ENCODE measurements at regions not wholly inside any gene's neighbourhood (a gene's known extent, or its start where the extent isn't known, plus 50 kb on each side); places are given as distances from the start of the nearest gene placed in this dataset.

GRCh38 chr6:1495344-1495743 is 106.0 kb downstream of the FOXF2 start:
- Mint-ChIP-seq H3K27ac (no peak overlapping the region), H3K9me3 (no peaks in the 10 kb centered on the region), H3K4me3 (no peak overlapping the region), H3K36me3 (ENCODE audit: low read depth) (no peaks in the 10 kb centered on the region), H3K27me3 (no peaks in the 10 kb centered on the region), H3K4me1 (ENCODE audit: low read depth) (no peaks in the 10 kb centered on the region)
- intact Hi-C loops (cut with micrococcal nuclease) = no loop called here

- intact Hi-C loops (cut with micrococcal nuclease) = no loop called here
- Mint-ChIP-seq H3K4me3 (no peak overlapping the region), H3K36me3 (ENCODE audit: low read depth) (no peaks in the 10 kb centered on the region), H3K27me3 (no peaks in the 10 kb centered on the region), H3K27ac (no peak overlapping the region), H3K9me3 (no peaks in the 10 kb centered on the region), H3K4me1 (ENCODE audit: low read depth) (no peaks in the 10 kb centered on the region)
Observed at GRCh38 chr6:1496092-1496491, 106.7 kb downstream of the FOXF2 start.

DNA sequence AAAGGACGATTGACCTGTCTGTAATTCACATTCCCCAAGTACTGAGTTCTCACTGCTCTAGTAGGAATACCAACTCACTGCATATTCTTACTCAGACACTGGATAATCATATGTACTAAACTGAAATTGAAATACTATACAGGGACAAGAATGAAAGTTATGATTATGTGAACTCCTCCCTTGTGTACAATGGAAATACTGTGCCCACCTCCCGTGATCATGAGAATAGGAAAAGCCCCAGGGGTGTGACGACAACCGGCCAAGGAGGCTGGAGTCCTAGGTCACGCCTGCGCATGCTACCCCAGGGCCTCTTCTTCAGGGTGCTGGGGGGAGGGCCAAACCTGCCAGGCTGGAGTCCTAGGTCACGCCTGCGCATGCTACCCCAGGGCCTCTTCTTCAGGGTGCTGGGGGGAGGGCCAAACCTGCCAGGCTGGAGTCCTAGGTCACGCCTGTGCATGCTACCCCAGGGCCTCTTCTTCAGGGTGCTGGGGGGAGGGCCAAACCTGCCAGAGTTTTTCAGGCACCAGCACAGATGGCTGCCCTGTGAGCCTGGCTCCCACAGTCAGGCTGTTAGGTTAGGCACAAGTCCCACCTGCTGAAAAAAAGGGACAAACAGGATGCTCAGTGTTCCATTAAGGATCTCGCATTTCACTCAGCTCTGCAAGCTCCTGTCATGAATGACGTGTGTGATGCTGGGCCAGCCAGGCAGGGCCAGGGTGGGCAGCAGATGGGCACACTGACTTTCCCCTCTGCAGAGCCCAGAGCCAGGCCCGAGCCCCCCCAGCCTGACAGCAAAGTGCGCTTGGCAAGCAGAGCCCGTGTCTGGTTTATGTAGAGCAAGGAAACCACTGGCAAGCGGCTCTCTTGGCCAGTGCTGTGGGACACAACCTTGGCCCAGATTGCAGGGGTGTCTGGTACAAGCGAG is 107.7 kb downstream of the FOXF2 start:
- no peaks in the 10 kb centered on the region for H3K9me3 Mint-ChIP-seq
- H3K27me3 Mint-ChIP-seq = no peaks in the 10 kb centered on the region
- no peak overlapping the region for H3K4me3 Mint-ChIP-seq
- H3K36me3 Mint-ChIP-seq (ENCODE audit: low read depth) = no peaks in the 10 kb centered on the region
- no peak overlapping the region for H3K27ac Mint-ChIP-seq
- intact Hi-C loops (cut with micrococcal nuclease) = no loop called here
- no peaks in the 10 kb centered on the region for H3K4me1 Mint-ChIP-seq (ENCODE audit: low read depth)

- intact Hi-C loops (cut with micrococcal nuclease) = no loop called here
- Mint-ChIP-seq H3K36me3 (ENCODE audit: low read depth) (no peaks in the 10 kb centered on the region), H3K4me3 (no peak overlapping the region), H3K9me3 (no peaks in the 10 kb centered on the region), H3K4me1 (ENCODE audit: low read depth) (no peaks in the 10 kb centered on the region), H3K27ac (no peak overlapping the region), H3K27me3 (no peaks in the 10 kb centered on the region)
Observed at GRCh38 chr6:1497761-1498105, 108.4 kb downstream of the FOXF2 start.

- Mint-ChIP-seq H3K27me3 (no peaks in the 10 kb centered on the region), H3K4me3 (no peak overlapping the region), H3K4me1 (ENCODE audit: low read depth) (no peaks in the 10 kb centered on the region), H3K9me3 (no peaks in the 10 kb centered on the region), H3K36me3 (ENCODE audit: low read depth) (no peaks in the 10 kb centered on the region), H3K27ac (no peak overlapping the region)
- intact Hi-C loops (cut with micrococcal nuclease) = no loop called here
Observed at GRCh38 chr6:1498491-1499113, 109.2 kb downstream of the FOXF2 start.

DNA sequence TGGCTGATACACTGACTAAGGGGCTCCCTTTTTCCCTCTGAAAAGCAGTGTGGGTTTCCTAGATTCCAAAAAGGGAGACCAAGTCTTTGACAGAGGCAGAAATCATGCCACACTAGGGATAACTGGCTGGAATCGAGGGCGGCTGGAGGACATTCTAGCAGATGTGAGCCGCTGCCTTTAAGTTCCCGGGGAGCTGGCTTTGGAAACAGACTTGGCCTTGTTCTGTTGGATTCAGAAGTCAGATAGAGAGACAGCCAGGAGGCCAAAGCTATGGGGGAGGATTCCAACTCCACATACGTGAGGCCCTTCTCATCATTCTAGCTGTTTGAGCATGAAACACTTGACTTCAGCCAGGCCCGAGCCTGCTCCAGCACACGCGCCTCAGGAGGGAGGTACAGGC is 109.9 kb upstream of the FOXC1 start:
- intact Hi-C loops (cut with micrococcal nuclease) = no loop called here
- no peak overlapping the region for H3K27ac Mint-ChIP-seq
- no peaks in the 10 kb centered on the region for H3K4me1 Mint-ChIP-seq (ENCODE audit: low read depth)
- no peak overlapping the region for H3K4me3 Mint-ChIP-seq
- no peaks in the 10 kb centered on the region for H3K27me3 Mint-ChIP-seq
- H3K9me3 Mint-ChIP-seq = no peaks in the 10 kb centered on the region
- no peaks in the 10 kb centered on the region for H3K36me3 Mint-ChIP-seq (ENCODE audit: low read depth)

GRCh38 chr6:1500913-1501312 is 108.8 kb upstream of the FOXC1 start:
- H3K27me3 Mint-ChIP-seq = peaks cover 2% of the 10 kb centered on the region
- H3K4me1 Mint-ChIP-seq (ENCODE audit: low read depth) = no peaks in the 10 kb centered on the region
- intact Hi-C loops (cut with micrococcal nuclease) = no loop called here
- no peak overlapping the region for H3K27ac Mint-ChIP-seq
- no peaks in the 10 kb centered on the region for H3K36me3 Mint-ChIP-seq (ENCODE audit: low read depth)
- no peaks in the 10 kb centered on the region for H3K9me3 Mint-ChIP-seq
- no peak overlapping the region for H3K4me3 Mint-ChIP-seq

DNA sequence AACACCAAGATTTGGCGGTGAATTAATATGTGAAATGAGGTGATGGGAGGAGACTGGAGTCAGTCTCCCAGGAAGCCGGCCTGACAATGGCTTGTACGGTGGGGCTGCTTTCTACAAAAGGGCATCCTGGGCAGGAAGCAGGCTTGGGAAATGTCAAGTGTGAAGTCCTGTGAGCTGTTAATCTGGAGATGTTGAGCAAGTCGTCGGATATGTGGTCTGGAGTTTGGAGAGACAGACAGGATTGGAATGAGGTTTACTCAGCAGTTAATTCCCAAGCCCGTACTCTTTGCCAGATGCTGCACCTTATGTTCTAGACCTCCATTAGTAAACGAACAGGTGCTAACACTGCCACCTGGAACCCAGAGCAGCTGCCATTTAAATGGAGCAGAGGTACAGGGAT is 107.7 kb upstream of the FOXC1 start:
- H3K9me3 Mint-ChIP-seq = no peaks in the 10 kb centered on the region
- peaks cover 3% of the 10 kb centered on the region for H3K27me3 Mint-ChIP-seq
- no peaks in the 10 kb centered on the region for H3K4me1 Mint-ChIP-seq (ENCODE audit: low read depth)
- no peak overlapping the region for H3K27ac Mint-ChIP-seq
- no peak overlapping the region for H3K4me3 Mint-ChIP-seq
- no peaks in the 10 kb centered on the region for H3K36me3 Mint-ChIP-seq (ENCODE audit: low read depth)
- intact Hi-C loops (cut with micrococcal nuclease) = no loop called here

DNA sequence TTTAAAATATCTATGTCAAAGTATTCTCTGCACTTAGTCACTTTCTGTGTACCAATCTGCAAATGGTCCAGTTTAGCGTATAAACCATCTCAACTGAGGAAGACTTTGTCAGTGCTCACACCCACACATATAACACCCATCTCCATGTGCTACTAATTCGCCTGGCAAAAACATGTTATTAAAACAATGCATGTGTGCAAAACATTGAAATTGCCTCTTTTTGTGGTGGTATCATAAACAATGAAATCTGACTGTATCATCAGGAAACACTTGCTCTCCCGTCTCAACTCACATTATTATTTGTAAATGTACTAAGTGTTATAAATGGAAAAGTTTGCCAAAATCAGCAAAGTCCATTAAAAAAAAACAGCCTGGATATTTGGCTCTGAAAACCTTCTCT is 105.9 kb upstream of the FOXC1 start:
- Mint-ChIP-seq H3K36me3 (ENCODE audit: low read depth) (no peaks in the 10 kb centered on the region), H3K27ac (no peak overlapping the region), H3K9me3 (no peaks in the 10 kb centered on the region), H3K27me3 (peaks cover 3% of the 10 kb centered on the region), H3K4me3 (no peak overlapping the region), H3K4me1 (ENCODE audit: low read depth) (no peaks in the 10 kb centered on the region)
- intact Hi-C loops (cut with micrococcal nuclease) = no loop called here

DNA sequence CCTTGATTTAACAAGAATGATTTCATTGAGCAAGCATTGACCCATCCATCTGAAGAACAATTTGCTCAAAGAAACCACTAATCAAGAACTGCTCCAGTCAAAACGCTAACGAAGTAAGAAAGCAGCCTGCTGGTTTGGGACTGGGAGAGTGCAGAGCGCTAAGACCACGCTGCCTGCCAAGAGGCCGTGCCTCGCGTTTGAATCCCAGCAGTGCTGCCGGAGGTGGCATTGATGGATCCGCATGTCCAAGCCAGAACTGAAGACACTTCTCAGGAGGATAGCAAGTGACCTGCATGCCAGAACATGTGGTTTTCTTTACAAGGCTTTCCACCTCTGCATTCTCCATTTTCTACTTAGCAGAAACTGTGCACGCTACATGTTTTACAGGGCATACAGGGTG is 105.2 kb upstream of the FOXC1 start:
- H3K4me3 Mint-ChIP-seq = no peak overlapping the region
- H3K4me1 Mint-ChIP-seq (ENCODE audit: low read depth) = no peaks in the 10 kb centered on the region
- peaks cover 4% of the 10 kb centered on the region for H3K27me3 Mint-ChIP-seq
- no peaks in the 10 kb centered on the region for H3K9me3 Mint-ChIP-seq
- H3K36me3 Mint-ChIP-seq (ENCODE audit: low read depth) = no peaks in the 10 kb centered on the region
- no peak overlapping the region for H3K27ac Mint-ChIP-seq
- intact Hi-C loops (cut with micrococcal nuclease) = no loop called here

DNA sequence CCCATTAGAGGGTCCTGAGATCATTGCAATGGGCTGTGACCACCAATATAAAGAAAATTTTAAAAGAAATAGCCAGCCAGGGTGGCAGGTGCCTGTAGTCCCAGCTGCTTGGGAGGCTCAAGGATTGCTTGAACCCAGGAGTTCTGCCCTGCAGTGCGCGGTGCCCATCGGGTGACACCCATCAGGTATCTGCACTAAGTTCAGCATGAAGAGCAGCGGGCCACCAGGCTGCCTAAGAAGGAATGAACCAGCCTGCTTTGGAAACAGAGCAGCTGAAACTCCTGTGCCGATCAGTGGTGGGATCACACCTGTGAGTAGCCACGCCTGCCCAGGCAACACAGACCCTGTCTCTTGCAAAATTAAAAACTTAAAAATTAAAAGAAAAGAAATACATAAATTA is 102.5 kb upstream of the FOXC1 start:
- Mint-ChIP-seq H3K4me3 (no peak overlapping the region), H3K27ac (no peak overlapping the region), H3K9me3 (no peaks in the 10 kb centered on the region), H3K4me1 (ENCODE audit: low read depth) (no peaks in the 10 kb centered on the region), H3K36me3 (ENCODE audit: low read depth) (no peaks in the 10 kb centered on the region), H3K27me3 (peaks cover 6% of the 10 kb centered on the region)
- intact Hi-C loops (cut with micrococcal nuclease) = no loop called here

DNA sequence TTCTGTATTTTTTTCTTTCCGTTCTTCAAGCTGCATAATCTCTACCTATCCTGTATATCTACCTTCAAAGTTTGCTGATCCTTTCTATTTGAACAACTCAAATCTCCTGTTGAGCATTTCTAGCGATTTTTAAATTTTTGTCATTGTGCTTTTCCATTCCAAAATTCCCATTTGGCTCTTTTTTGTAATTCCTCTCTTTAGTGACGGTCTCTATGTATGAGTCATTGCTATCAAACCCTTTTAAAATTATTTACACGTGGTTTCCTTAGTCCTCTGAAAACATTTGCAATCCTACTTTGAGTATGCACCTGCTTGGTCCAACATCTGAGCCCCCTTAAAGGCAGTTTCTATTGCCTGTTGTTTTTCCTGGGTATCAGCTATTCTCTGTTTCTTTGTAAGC is 100.5 kb upstream of the FOXC1 start:
- Mint-ChIP-seq H3K27me3 (peaks cover 6% of the 10 kb centered on the region), H3K4me1 (ENCODE audit: low read depth) (no peaks in the 10 kb centered on the region), H3K9me3 (no peaks in the 10 kb centered on the region), H3K27ac (no peak overlapping the region), H3K36me3 (ENCODE audit: low read depth) (no peaks in the 10 kb centered on the region), H3K4me3 (no peak overlapping the region)
- intact Hi-C loops (cut with micrococcal nuclease) = no loop called here

GRCh38 chr6:1510239-1510638 is 99.5 kb upstream of the FOXC1 start:
- Mint-ChIP-seq H3K36me3 (ENCODE audit: low read depth) (no peaks in the 10 kb centered on the region), H3K27me3 (peaks cover 7% of the 10 kb centered on the region), H3K4me3 (no peak overlapping the region), H3K27ac (no peak overlapping the region), H3K4me1 (ENCODE audit: low read depth) (no peaks in the 10 kb centered on the region), H3K9me3 (no peaks in the 10 kb centered on the region)
- intact Hi-C loops (cut with micrococcal nuclease) = no loop called here

DNA sequence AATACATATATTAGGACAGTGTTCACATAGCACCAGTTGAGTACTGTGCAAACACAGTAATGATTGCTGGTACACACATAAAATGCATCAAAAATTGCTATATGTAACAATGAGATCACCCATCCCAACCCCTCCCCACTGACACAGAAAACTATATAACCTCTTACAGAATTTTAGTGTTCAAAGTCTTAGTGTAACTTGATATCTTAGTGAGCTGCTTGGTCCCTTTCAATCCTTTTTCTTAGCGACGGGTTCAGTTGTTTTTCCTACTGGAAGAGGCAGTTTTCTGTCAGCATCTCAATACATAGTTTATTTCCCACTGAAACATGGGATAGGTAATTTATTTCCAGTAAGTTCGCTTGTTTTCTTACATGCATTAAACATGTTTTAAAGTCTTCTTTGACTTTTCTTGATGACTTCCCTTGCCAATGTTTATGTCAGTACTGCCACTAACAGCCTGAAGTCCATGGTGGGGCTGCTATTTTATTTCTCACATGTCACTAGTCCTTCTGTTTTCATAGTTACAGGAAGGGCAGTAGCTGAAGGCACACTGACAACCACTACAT is 96.4 kb upstream of the FOXC1 start:
- Mint-ChIP-seq H3K4me1 (ENCODE audit: low read depth) (no peaks in the 10 kb centered on the region), H3K9me3 (no peaks in the 10 kb centered on the region), H3K4me3 (no peak overlapping the region), H3K36me3 (ENCODE audit: low read depth) (no peaks in the 10 kb centered on the region), H3K27me3 (peaks cover 5% of the 10 kb centered on the region), H3K27ac (no peak overlapping the region)
- intact Hi-C loops (cut with micrococcal nuclease) = no loop called here
